ENCODE measurements at regions not wholly inside any gene's neighbourhood (a gene's known extent, or its start where the extent isn't known, plus 50 kb on each side); places are given as distances from the start of the nearest gene placed in this dataset.

GRCh38 chr2:35246702-35247101 lies 1108.9 kb upstream of the CRIM1 start:
- Mint-ChIP-seq H3K36me3 (no peaks in the 10 kb centered on the region), H3K4me1 (no peaks in the 10 kb centered on the region), H3K27ac (no peak overlapping the region), H3K27me3 (ENCODE audit: low read depth in 3 of 3) (peaks cover 0 to 1% (median 0%) of the 10 kb centered on the region in 3 donors), H3K4me3 (no peak overlapping the region), H3K9me3 (peaks cover 0 to 14% (median 1%) of the 10 kb centered on the region in 7 donors)
- Histone ChIP-seq H3K27me3 (ENCODE audit: control insufficient read depth in 2 of 2, insufficient read depth in 2 of 2, low read length in 2 of 2) (no peaks in the 10 kb centered on the region), H3K79me2 (ENCODE audit: insufficient read depth, low read length) (no peaks in the 10 kb centered on the region), H3K9me3 (replicated peaks in 1 of 2; ENCODE audit: control insufficient read depth in 1 of 2, insufficient read depth in 1 of 2, low read length in 2 of 2) (peaks cover 6 to 10% of the 10 kb centered on the region in 2 donors), H3K4me2 (replicated peaks; ENCODE audit: extremely low read depth, low read length, poor library complexity, severe bottlenecking) (no peak overlapping the region), H3K9ac (ENCODE audit: insufficient read depth, low read length, poor library complexity, severe bottlenecking) (no peak overlapping the region), H3K4me3 (replicated peaks in 1 of 3; ENCODE audit: low read depth in 2 of 3, low read length in 3 of 3) (no peak overlapping the region), H3K4me1 (ENCODE audit: control insufficient read depth in 1 of 2, insufficient read depth in 2 of 2, low read length in 2 of 2) (no peaks in the 10 kb centered on the region), H4K20me1 (ENCODE audit: insufficient read depth, low read length) (no peaks in the 10 kb centered on the region), H3K27ac (ENCODE audit: low read depth in 1 of 2, low read length in 2 of 2) (no peak overlapping the region), H3K36me3 (replicated peaks in 1 of 2; ENCODE audit: control insufficient read depth in 1 of 2, insufficient read depth in 2 of 2, low read length in 2 of 2) (no peaks in the 10 kb centered on the region), H2AFZ (ENCODE audit: insufficient read depth, low read depth, low read length, poor library complexity, severe bottlenecking) (no peak overlapping the region)
- WGBS (ENCODE audit: insufficient coverage): no CpG with 5 or more reads among the region's 2 CpGs
- no peak for DNase-seq
- TF ChIP-seq CTCF (IDR thresholded peaks at IDR 0.05): no peak
- intact Hi-C loops (cut with micrococcal nuclease): no loop called here

GRCh38 chr2:35228584-35228983 lies 1127.0 kb upstream of the CRIM1 start:
- Histone ChIP-seq H3K9ac (ENCODE audit: insufficient read depth, low read length, poor library complexity, severe bottlenecking) (no peak overlapping the region), H3K36me3 (replicated peaks in 1 of 2; ENCODE audit: control insufficient read depth in 1 of 2, insufficient read depth in 2 of 2, low read length in 2 of 2) (no peaks in the 10 kb centered on the region), H2AFZ (ENCODE audit: insufficient read depth, low read depth, low read length, poor library complexity, severe bottlenecking) (no peak overlapping the region), H3K9me3 (replicated peaks in 1 of 2; ENCODE audit: control insufficient read depth in 1 of 2, insufficient read depth in 1 of 2, low read length in 2 of 2) (peaks cover 0 to 4% of the 10 kb centered on the region in 2 donors), H3K4me2 (replicated peaks; ENCODE audit: extremely low read depth, low read length, poor library complexity, severe bottlenecking) (no peak overlapping the region), H3K4me1 (ENCODE audit: control insufficient read depth in 1 of 2, insufficient read depth in 2 of 2, low read length in 2 of 2) (no peaks in the 10 kb centered on the region), H3K4me3 (replicated peaks in 1 of 3; ENCODE audit: low read depth in 2 of 3, low read length in 3 of 3) (no peak overlapping the region), H4K20me1 (ENCODE audit: insufficient read depth, low read length) (no peaks in the 10 kb centered on the region), H3K27ac (ENCODE audit: low read depth in 1 of 2, low read length in 2 of 2) (no peak overlapping the region), H3K79me2 (ENCODE audit: insufficient read depth, low read length) (no peaks in the 10 kb centered on the region), H3K27me3 (ENCODE audit: control insufficient read depth in 2 of 2, insufficient read depth in 2 of 2, low read length in 2 of 2) (no peaks in the 10 kb centered on the region)
- intact Hi-C loops (cut with micrococcal nuclease): no loop called here
- Mint-ChIP-seq H3K36me3 (no peaks in the 10 kb centered on the region), H3K27me3 (ENCODE audit: low read depth in 3 of 3) (peaks cover 0 to 1% (median 0%) of the 10 kb centered on the region in 3 donors), H3K27ac (no peak overlapping the region), H3K4me1 (no peaks in the 10 kb centered on the region), H3K9me3 (peaks cover 0 to 8% (median 2%) of the 10 kb centered on the region in 7 donors), H3K4me3 (no peak overlapping the region)
- 67% methylated on average over 1 of the region's 2 CpGs for WGBS (ENCODE audit: insufficient coverage)
- DNase-seq: no peak
- no peak for TF ChIP-seq CTCF (IDR thresholded peaks at IDR 0.05)

Measured in CD14-positive monocyte (primary cell).